ENCODE measurements at regions not wholly inside any gene's neighbourhood (a gene's known extent, or its start where the extent isn't known, plus 50 kb on each side); places are given as distances from the start of the nearest gene placed in this dataset.

DNA sequence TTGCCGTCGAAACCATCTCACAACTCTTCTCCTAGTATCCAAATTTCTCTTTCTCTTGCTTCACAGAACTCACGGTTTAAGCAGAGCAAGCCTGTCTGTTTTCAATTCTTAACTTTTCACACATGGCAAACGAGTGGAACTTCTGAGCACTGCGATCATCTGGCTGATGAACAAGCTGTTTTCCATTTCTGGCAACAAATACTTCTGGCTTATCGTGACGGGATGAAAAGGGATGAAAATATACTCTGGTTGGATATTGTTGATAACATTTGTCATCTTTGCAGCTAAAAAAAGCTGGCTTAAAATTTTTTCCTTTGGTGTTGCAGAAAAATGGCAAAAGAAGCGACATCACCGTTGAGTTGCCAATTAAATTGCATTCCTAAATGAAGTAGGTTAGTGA, 515.2 kb upstream of the JARID2 start:
- no peak for DNase-seq

DNA sequence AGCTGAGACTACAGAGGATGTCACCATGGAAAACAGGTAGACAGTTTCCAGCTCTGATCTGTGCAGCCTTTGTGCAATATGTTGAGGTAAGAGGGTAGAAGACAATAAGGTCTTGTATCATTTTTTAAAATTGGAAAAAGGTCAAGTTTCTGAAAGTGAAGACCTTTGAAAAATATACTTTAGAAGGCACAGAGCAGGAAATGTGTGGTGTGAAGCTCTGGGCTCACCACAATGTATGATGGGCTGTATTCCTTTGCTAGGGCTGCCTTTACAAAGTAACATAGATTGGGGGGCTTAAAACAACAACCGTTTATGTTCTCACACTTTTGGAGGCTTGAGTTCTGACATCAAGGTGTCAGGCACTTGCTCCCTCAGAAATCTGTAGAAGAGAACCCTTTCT, 514.3 kb upstream of the JARID2 start:
- no peak for DNase-seq

DNA sequence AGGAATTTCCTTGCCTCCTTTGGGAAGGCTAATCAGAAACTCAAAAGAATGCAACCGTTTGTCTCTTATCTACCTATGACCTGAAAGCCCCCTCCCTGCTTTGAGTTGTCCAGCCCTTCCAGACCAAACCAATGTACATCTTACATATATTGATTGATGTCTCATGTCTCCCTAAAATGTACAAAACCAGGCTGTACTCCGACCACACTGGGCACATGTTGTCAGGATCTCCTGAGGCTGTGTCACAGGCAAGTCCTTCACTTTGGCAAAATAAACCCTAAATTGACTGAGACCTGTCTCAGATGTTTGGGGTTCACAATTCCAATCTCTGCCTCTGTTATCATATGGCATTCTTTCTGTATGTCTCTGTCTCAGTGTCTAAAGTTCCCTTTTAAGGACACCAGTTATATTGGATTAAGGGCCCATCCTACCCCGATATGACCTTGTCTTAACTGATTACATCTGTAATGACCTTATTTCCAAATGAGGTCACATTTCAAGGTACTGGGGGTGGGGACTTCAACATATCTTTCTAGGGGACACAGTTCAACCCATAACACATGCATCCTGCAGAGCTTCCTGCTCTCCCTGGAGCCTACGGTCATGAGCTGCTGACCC, 513.5 kb upstream of the JARID2 start:
- no peak for DNase-seq

DNA sequence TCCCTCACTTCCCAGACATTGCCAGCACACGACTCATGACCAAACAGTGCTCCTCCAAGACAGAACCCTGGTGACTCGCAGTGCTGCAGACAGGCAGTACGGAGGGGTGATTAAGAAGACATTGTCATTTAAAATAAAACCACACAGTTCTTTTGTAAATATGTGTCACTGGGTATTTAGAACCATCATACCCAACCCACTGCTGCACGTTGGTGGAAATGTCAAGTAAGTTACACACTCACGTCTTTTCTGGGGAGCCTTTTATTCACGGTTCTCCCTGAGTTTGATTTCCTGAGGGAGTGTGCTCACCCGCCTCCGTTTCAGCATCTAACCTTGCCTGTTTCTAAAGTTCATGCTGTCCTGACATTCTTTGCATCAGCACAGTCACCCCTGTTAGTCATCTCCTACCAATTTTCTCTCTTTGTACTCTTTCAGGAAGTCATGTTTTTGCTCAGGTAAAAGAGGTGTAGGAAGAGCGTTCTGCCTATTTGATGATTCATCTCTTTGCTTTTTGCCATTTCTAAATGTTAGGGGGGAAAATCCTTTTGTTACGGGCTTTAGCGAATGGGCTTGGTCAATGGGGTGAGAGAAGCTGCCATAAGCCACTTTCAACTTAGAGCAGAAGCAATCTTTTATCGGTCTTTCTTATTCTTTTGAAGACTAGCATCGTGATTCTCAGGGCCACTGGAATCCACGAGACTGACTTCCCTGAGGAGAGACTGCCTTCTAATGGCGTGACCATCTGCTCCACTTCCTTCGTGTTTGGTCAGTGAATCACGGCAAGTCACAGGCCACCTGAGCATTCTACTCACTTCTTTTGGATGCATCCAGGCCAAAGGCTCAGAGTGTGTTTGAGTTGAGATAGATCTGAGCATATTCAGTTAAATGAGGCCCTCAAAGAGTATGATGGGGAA, 512.8 kb upstream of the JARID2 start:
- peak; percentile 58 for DNase-seq

DNA sequence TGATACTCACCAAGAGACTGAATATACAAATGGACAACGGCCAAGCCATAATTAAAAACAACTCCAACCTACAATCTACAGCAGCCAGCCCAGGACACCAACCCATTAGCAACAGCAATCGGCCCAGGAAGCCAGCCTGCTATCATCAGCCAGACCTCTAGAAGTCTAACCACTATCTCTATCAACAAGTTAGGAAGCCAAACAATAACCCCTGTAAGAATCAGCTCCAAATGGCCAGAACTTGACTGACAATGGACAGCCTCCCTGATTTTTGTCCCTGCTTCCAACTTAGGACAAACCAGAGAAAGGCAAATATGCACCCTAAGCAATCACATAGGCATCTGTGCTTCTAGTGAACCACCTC, 511.8 kb upstream of the JARID2 start:
- DNase-seq: no peak

DNA sequence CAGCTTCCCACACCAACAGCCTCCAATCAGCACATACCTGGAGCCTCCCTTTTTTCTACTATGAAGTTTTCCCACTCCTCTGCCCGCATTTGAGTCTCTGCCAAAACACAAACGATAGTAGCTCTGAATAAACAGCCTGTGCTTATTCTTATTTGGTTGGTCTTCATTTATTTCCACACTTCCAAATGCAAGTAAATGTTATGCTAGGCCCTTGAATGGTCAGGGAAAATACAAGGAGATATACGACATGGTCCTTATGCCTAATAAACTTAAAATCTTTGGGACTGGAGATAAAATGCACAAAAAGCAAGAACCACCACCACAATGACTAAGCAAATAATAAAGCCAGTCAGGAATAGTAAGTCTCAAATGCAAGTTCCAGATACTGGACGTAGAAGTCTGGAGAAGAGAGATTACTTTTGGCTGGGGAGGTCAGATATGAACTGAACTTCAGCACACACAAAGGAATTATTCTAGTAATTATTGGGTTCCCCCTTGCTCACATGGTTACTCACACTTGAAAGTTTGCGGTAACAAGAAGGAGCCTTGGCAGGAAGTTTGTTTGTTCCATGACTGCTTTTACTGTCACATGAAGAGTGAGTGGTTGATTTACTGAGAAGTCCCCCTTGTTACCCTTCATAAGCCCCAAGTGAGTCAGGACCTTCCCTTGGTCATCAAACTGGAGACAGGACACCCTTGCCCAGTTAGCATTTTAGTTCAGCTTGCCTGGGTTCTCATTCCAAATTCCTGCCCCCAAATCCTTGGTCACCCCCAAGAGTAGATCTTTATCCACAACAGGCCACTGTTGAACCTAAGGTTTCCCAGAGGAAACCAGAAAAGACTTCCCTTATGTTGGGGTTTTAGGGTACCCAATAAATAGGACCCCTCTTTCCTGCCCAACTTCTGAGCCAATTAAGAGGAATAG, 511.2 kb upstream of the JARID2 start:
- DNase-seq: no peak

DNA sequence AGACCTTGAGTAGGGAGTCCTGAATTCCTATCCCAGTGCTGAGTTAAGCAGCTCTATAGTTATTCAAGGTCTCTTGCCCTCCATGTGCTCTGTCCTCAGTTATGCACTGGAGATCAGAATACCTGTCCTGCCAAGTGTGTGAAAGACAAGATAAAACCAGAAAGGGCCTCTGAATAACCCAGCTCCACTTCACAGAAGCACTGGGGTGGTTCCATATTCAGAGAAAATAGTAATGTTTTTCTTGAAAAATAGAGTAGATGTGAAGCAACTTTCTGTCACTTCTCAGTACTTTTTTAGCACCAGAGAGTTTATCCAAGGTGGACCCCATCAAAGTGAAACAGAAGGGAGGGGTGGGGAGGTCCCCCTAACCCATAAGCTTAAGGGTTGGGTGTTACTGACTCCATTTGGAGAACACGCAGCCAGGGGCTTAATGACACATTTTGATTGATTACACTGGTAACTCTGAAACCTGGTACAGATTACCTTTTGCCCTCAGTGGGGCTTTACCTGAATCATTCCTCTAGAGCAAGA, 509.8 kb upstream of the JARID2 start:
- no peak for DNase-seq

DNA sequence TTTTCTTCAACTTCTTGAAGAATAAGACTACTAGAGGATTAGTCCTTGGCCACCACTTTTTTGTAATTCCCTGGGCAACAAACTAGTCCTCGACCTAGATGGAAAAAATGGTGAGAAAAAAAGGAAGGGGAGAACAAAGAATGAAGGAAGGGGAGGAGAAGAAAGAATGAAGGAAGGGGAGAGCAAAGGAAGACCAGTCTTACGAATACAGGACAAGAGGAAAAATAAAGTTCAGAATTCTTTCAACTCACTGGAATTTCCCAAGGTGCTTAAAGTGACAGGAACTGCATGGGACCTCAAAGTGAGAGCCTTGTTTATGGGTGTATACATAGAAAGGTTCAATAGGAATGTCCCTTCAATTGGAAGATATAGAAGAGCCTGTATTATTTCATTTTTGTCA, 509.3 kb upstream of the JARID2 start:
- DNase-seq: no peak

DNA sequence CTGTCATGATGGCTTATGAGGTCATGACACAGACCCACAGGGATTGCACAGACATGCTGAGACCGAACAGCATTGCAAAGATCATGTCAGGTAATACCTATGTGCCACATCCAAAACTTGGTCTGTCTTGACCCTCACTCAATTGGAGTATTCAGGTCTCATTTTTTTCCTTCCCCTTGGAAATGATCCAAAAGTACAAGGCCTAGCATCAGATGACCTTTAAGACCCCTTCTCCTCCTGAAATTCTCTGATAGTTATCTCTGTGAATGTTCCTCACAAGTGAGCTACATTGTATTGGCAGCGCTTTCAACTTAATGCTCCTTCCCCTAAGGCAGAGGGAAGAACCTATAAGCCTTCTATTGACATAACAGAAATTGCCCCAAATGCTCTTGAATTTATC, 507.4 kb upstream of the JARID2 start:
- no peak for DNase-seq

DNA sequence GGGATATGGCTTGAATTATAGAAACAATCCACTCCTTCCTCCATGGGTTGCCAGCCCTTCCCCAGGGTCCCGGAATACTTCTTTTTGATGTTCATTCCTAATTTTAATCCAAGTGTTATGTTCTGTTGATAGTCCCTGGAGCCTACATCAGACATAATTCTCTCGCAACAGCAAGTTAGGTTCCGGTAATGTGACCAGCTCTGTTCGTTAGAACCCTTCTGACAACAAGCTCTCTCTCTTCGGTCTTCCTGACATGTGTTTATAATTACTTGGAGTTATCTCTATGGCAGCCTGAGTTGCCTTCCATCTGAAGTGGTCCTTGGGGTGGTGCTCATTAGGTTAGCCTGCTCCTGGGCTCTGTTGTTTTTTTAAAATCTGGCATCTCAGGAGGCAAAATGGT, 506.9 kb upstream of the JARID2 start:
- DNase-seq: no peak

DNA sequence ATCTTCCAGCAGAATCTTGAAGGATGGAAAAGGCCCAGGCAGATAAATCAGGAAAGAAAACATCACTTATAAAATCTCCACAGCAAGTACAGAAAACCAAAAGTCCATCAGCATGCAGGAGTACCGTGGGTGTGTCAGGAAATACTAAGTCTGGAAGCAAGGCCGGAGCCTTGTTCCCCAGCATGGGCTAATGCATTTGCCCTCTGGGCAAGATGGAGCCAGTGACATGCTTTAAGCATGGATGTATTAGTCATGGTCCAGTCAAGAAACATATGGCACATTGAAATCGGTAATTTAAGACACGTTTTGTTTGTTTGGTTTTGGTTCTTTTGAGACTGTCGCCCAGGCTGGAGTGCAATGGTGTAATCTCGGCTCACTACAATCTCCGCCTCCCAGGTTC, 506.0 kb upstream of the JARID2 start:
- no peak for DNase-seq

DNA sequence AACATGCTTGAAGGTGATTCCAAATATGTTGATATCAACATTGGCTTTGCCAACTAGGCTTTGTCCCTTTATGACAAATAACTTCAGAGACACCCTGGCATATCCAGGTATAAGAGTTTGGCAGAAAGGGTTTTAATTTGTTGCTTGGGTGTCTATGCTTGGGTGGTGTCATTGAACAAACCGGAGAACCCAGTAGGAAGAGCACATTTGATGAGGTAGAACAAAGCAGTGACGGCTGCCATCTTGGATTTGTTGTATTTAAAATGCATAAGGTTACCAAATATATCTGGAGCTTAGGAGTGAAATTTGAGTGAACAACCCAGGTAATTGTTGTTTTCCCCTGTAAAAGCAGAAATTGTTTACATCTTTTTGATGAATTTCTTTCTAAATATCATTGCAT, 503.7 kb upstream of the JARID2 start:
- no peak for DNase-seq

DNA sequence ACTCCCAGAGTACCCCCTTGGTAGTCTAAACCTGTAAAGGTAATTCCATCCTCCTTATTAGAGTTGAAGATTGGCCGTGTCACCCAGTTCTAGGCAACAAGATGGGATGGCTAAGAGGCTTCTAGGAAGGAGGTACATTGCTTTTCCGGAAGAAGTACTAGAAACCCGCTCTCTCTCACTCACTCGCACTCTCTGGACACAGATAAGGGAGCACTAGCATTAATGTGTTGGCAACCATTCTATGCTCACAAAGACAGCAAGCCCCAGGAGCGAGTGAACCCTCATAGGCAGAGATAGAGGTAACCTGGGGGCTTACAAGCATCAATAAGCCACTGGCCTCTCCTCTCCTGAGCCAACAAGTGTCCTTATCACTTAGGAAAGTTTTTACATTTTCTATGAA, 503.2 kb upstream of the JARID2 start:
- no peak for DNase-seq

DNA sequence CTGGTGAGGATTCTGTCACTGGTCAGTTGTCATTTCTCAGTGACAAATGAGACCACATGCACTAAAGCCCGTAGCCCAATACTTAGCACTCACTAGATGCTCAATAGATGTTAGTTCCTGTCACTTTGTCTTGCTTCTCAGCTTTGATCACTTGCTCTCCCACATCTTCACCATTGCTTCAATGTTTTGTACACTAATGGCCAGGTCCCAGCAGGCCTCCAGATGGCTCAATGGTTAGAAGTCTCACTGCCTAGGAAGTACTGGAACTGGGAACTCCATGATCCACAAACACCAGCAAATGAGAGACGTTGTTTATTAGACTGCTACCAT, 502.8 kb upstream of the JARID2 start:
- no peak for DNase-seq

DNA sequence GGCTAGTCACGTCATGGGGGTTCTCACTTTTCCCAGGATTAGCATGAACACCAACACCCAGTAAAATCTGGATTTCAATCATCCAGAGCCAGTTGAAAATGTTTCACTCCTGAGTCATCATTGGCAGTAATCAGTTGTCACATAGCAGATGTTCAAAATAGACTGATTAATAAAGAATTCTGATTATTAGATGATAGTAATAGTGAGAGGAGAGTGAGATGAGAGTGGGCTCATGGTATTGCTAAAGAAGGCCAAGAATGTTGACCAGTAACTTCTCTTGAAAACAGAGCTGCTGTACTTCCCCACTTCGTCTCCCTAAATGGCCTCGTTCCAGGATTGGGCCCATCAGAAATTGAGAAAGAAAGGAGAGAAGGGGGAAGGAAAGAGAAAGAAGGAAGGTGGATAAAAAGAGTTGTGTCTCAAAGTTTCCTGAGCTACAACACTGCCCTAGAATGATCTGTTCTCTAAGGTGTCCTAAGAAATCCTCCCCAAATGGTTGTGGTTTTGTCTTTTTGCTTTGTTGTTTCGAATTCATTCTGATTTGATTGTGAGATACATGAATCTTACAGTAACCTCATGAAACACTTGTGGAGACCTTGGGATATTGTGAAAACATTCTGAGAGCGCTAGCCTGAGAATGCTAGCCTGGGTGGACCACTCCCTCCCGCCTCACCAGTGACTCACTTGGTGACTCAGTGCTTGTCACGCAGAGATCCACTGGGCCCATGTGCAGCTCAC, 502.2 kb upstream of the JARID2 start:
- DNase-seq: peak; percentile 81

DNA sequence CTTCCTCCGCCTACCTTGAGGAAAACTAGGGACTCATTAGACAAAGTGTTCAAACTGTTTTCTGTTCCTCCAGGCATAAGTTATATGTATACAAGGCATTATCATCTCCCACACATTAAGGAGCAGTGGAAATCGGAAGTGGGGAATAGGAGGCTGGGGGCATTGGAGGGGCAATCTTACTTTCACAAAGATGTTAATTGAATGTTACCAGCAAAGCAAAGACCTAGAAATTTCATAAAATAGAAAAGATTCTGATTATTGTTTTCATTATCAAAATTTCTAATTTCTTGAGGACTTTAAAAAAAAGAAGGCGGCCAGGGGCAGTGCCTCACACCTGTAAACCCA, 501.7 kb upstream of the JARID2 start:
- DNase-seq: no peak

DNA sequence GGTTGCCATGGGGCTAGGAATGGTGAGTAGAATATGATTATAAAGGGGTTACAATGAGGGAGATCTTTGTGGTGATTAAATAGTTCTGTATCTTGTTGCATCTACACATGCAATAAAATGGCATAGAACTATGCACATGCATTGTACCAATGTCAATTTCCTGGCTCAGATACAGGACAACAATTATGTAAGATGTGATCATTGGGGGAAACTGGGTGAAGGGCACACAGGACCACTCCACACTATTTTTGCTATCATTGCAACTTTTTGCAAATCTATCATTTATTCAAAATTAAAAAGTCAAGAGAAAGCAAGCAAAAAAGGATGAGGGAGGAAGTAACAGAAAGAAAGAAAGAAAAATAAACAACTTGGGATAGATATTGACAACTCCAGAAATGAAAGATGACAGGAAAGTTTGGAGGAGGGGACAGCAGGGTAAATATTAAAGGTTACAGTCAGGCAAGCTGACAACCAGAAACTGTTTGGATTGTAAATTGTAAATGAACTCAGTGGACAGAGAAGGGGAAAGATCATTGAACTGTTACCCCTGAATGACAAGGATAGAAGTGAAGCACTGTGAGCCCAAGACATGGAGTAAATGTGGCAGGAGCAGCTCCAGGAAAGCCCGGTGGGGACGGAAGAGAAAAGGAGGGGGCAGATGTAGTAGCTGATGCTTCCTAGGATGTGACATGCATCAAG, 499.6 kb upstream of the JARID2 start:
- no peak for DNase-seq

DNA sequence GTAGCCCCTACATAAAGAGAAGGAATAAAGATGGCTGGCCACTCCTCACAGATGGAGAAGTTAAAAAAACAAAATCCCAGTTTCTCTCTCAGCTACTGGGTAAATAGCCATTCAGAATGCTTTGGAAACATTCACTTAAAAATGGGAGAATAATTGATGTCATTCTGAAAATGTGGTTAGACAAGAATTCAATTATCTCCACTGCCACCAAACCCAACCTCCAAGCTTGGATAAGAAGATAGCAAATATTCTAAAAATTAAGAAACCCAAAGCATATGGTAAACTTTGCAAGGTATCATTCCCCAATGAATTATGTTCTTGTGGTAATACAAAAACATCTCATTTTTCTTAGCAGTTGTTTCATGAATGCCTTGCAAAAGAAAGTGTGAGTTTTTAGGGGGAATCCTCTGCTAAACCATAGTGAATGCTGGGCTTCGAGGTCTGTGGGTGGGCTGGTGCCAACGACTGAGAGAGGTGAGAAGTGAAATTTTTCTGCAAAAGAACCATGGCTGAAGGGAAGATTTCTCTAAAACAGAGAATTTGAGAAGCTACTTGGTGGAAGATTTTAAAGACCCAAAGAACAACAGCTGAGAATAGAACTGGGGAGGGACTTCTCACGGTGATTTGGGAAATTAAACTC, 497.9 kb upstream of the JARID2 start:
- DNase-seq: peak; percentile 39

DNA sequence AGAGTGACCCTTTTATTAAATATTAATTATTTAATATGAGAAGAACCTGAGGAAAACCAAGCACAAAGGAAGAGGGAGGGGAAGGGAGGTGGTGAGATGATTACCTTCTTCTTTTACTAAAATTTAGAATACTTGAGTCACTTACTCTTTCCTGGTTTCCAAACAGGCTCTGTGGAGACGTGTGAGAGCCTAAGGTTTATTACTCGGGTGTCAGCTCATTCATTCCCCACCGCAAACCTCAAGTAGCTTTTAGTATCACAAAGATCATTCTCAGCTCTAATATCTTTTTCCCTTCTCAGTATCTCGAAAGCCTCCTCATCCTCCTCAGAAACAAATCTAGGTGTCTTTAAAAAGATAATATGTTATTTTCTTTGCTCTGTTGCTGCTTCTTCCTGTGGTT, 497.2 kb upstream of the JARID2 start:
- no peak for DNase-seq

DNA sequence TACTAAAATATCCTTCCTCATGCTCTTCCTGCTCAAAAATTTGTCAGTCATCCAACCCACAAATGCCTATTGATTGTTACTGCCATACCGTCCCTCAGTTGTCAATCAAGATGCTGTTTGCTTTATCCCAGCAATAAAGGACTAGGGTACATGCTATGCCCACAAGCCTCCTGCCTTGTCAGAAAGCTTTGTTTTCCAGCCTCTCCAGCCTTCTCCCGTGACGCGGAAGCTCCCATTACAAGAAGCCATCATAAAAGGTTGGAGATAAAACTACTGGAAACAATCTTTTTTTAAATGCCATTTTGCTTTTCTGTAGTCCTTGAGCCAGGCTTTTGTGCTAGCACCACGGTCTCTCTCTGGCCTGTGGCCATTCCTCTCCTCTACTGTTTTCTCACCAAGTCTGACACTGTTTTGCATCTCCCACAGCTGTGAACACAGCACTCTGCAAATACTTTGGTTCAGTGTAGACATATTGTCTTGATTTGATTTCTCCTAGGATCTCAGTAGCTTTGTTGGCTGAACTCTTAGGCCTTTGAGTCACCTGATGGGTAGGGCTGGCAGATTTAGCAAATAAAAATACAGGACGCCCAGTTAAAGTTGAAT, 495.7 kb upstream of the JARID2 start:
- no peak for DNase-seq

DNA sequence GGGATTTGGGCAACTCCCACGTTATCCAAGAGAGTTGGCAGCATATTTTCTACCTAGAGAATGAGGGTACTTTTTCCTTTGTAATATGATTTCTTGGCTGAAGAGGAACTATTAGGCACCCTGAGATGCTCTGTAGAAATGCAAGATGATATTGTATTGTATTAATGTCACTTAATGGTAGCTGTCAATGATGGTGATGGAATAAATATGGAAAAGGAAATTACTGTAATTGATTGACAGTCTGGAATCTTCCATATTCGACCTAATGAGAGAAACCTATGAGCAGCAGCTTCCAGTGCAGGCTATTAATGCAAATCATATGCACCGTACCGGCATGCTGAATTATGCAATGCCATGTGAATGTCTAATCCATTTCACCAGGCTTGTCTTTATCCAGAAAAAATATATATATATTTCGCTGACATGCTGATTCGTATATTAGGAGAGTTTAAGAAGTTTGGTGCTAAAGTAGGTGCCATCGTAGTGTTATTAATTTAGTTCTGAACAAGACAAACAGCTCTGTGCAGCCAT, 494.2 kb upstream of the JARID2 start:
- no peak for DNase-seq
